Transverse colon (tissue), 4 donors: ENCODE measurements at regions not wholly inside any gene's neighbourhood (a gene's known extent, or its start where the extent isn't known, plus 50 kb on each side); places are given as distances from the start of the nearest gene placed in this dataset.
"Not testable (repeated sequence)": the region's sequence is repeated elsewhere in the genome, so short reads cannot be mapped to it uniquely, and the experiment has no call there.

Experiments used
- DNase-seq: peaks from one replicate; pipeline ENCODE4 v3.0.0-alpha.2; 2019
- H3K27ac ChIP-seq, 4 donors: fragments of 200-600 bp; sonication (generic); 2 replicates each; pipeline ENCODE4 v1.5.1; 2016 to 2018; ENCODE audit warnings: inconsistent platforms in 4 of 4
- H3K27me3 ChIP-seq: fragments of 200-600 bp; sonication (generic); 2 replicates; pipeline ENCODE4 v1.5.1; 2017; ENCODE audit warnings: inconsistent platforms
- H3K36me3 ChIP-seq, 4 donors: fragments of 200-600 bp; sonication (generic); 2 replicates each; pipeline ENCODE4 v1.5.1; 2017 to 2019; ENCODE audit warnings: inconsistent platforms in 4 of 4
- H3K4me1 ChIP-seq, 4 donors: fragments of 200-600 bp; sonication (generic); 2 replicates each; pipeline ENCODE4 v1.5.1; 2017 to 2020; ENCODE audit warnings: inconsistent platforms in 4 of 4
- H3K4me3 ChIP-seq, 4 donors: fragments of 200-600 bp; sonication (generic); 1 replicate in 1 of 4; 2 replicates in 3 of 4; pipeline versions ENCODE4 v1.5.1 to v1.6.1; 2017 to 2019; ENCODE audit warnings: inconsistent platforms in 4 of 4
- H3K9me3 ChIP-seq, 2 donors: fragments of 200-600 bp; sonication (generic); 2 replicates each; pipeline ENCODE4 v1.5.1; 2017 to 2019; ENCODE audit warnings: inconsistent platforms in 2 of 2
- WGBS, 2 donors: methylation state at CpG; one replicate each; pipeline ENCODE4 v1.1.5; 2018; ENCODE audit warnings: low coverage in 1 of 2; 5-methylcytosine and 5-hydroxymethylcytosine counted together
- in situ Hi-C, 4 donors: fragments of 200-750 bp; cut with MboI; loops; one replicate each; pipeline versions ENCODE4 v1.15.0 to v1.15.1; 2017; ENCODE audit warnings: low sequenced_read_pairs in 3 of 4, low pct_ligation_motif_present in 1 of 4, low pct_unique_long_range_greater_than_20kb in 1 of 4
- intact Hi-C: fragments of 100-400 bp; cut with DNase I; formaldehyde crosslinking; loops from one replicate; pipeline ENCODE4 v1.15.1; 2023; ENCODE audit warnings: low total_unique reads
- small RNA-seq, 4 donors: library from RNA; depleted of rRNA; stranded (forward); fragments of <200 nt; gene quantifications; one replicate each; pipeline ENCODE3, GENCODE V24; 2016

DNA sequence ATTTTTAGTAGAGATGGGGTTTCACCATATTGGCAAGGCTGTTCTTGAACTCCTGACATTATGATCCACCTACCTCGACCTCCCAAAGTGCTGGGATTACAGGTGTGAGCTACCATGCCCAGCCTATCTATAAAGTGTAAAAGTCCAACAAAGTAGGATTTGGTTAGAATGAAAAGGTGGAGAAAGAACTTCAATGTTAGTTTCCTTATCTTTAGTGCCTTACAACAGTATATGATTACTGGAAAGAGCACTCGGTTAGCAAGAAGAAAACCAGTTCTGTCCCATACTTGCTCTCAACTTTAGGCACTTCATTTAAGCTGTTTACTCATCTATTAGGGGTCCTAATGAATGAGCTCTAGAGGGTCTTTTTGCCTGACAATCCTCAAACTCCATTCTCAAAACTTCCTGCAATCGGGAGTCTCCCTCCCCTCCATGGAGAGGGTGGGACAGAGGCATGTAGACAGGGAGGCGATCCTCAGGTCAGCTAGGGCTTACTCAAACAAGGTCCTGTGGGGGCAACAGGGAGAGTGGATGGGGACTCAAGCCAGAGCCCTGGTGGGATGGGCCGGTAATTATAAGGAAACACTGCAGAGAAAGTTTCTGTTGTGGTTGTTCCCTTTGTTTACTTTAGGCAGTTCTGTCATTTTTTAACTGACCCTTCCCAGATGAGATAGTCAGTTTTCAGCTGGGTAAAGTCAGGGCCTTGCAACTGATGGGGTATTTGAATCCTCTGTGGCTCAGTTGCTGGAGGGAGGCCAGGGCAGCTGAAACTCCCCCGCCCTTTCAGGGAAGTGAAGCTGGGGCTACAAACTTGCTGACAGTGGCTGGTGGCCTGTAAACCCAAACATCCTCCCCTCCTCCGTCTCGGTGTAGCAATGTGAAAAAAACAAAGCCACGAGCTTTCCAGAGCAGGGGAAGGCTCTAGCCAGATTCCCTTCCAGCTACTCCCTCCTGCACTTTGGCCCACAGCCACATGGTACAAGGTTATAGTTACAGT is 64.4 kb upstream of the NOTCH2NLA start:
- DNase-seq, in situ Hi-C loops, H3K4me1 ChIP-seq, H3K36me3 ChIP-seq, intact Hi-C loops, H3K27me3 ChIP-seq, H3K9me3 ChIP-seq, H3K4me3 ChIP-seq, H3K27ac ChIP-seq: not testable (repeated sequence)
- WGBS, 2 donors: no CpG with 5 or more reads among the region's 9 CpGs

DNA sequence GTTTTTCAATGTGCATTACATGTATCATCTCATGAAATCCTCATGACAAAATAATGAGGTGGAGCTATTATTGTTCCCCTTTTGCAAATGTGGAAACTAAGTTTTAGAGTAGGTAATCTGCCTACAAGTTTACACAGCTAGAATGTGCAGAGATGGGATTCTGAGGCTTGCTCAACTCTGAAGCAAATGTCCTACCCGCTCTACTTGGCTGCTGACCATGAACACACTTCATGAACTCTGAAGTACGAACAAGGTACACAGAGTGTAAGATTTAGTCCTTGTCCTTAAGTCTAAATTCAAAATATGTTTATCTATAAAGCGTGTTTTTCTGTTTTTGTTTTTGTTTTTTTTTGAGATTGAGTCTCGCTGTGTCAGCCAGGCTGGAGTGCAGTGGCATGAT is 63.6 kb upstream of the NOTCH2NLA start:
- H3K36me3 ChIP-seq, H3K9me3 ChIP-seq, intact Hi-C loops, H3K27me3 ChIP-seq, in situ Hi-C loops, H3K4me3 ChIP-seq, H3K4me1 ChIP-seq, H3K27ac ChIP-seq, DNase-seq: not testable (repeated sequence)
- no CpG with 5 or more reads among the region's 4 CpGs for WGBS, 2 donors

DNA sequence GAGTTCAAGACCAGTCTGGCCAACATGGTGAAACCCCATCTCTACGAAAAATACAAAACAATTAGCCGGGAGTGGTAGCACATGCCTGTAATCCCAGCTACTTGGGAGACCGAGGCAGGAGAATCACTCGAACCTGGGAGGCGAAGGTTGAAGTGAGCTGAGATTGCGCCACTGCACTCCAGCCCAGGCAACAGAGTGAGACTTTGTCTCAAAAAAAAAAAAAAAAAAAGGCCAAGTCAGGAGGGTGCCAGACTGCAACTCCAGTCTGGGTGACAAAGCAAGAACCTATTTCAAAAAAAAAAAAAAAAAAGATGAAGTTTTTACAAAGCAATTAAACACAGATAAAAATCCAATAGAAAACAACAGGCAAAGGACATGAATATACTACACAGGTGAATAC is 59.1 kb upstream of the NOTCH2NLA start:
- H3K4me3 ChIP-seq, in situ Hi-C loops, H3K36me3 ChIP-seq, H3K9me3 ChIP-seq, H3K27me3 ChIP-seq, DNase-seq, intact Hi-C loops, H3K4me1 ChIP-seq, H3K27ac ChIP-seq: not testable (repeated sequence)
- no CpG with 5 or more reads among the region's 6 CpGs for WGBS, 2 donors

DNA sequence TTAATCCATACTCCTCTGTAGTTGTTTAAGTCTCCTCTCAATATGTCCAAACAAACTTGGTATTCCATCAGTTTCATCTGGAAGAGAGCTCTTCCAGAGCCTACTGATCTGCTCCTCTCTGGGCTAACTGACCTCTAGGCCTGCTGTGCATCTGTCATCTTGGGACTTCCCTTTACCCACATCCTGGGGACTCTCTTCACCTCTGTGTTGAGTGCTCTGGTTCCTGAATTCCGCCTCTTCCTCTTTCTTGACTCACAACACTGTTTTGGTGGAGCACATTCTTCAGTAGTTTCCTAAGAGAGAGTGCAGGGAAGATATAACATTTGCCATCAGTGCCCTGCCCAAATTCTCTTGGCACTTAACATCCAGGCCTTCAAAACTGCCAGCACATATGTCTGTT is 55.9 kb upstream of the NOTCH2NLA start:
- no CpG with 5 or more reads among the region's 1 CpG for WGBS, 2 donors
- intact Hi-C loops, in situ Hi-C loops, H3K27ac ChIP-seq, H3K27me3 ChIP-seq, H3K36me3 ChIP-seq, DNase-seq, H3K4me1 ChIP-seq, H3K4me3 ChIP-seq, H3K9me3 ChIP-seq: not testable (repeated sequence)

DNA sequence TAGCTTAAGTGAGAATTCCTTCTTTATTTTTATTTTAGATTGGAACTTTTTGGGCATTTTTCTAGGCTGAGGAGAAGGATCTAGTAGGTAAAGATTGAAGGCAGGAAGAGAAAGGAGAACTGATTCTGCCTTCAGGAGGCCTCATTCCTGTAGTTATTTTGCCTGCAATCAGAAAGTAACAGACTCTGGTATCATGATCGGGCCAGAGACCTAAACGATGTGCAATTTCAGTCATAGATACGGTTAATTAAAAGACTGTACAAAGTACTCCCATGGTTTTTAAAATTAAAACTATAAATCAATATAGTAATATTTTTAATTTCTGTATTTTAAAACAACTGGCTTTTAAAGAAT is 54.7 kb upstream of the NOTCH2NLA start:
- in situ Hi-C loops, intact Hi-C loops, DNase-seq, H3K27ac ChIP-seq, H3K4me3 ChIP-seq, H3K9me3 ChIP-seq, H3K36me3 ChIP-seq, H3K27me3 ChIP-seq, H3K4me1 ChIP-seq: not testable (repeated sequence)
- WGBS, 2 donors: no CpG with 5 or more reads among the region's 3 CpGs

DNA sequence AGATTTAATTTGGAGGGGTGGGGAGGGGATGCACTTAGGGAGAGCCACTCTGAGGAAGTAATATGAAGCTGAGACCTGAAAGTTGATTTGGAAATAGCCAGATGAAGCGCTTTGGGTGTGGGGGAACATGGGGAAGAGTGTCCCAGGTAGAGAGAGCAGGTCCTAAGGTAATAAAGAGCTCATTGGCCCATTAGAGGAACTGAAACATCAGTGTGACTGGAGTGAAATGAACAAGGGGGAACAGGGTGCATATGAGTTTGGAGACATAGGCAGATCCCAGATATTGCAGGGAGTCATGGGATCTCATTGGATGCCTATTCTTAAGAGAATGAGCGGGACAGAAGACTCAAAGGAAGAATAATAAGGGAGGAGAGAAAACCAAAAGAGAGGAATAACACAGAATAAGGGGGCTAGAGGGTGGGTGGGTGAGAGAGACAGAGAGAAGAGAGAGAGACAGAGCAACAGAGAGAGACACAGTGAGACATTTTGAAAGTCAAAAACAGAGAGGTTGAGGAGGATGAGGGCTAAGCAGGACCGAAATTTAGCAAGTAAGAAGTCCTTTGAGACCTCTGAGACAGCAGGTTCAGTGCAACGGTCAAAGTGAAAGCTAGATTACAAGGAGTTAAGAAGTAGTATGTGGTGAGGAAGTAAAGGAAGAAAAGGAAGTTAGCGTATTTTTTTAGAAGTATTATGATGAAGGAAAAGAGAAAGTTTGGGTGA is 54.1 kb upstream of the NOTCH2NLA start:
- H3K27ac ChIP-seq, in situ Hi-C loops: not testable (repeated sequence)

DNA sequence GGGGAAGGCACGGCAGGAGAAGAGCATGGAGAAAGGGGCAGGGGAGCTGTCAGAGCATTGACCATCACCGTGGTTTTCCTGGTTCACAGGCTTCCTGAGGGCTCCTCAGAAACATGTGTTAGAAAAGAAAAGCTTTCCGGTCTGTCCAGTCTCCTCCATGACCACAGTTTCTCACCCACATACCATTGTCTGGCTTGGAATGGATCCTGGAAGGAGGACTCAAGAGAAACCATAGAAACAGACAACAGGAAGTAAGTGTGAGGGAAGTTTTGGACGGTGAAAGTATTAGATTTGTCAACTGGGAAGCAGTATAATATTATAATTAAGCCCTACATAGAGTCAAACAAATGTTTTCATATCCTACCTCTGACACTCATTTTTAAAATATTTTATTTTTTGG is 52.7 kb upstream of the NOTCH2NLA start:
- H3K4me3 ChIP-seq, intact Hi-C loops, H3K27ac ChIP-seq, H3K27me3 ChIP-seq, H3K36me3 ChIP-seq, H3K9me3 ChIP-seq, DNase-seq, in situ Hi-C loops, H3K4me1 ChIP-seq: not testable (repeated sequence)
- no CpG with 5 or more reads among the region's 4 CpGs for WGBS, 2 donors

More for the DNA sequence above, 54.1 kb upstream of the NOTCH2NLA start:
- WGBS, 2 donors: no CpG with 5 or more reads among the region's 5 CpGs
- H3K36me3 ChIP-seq, H3K9me3 ChIP-seq, intact Hi-C loops, H3K4me1 ChIP-seq, DNase-seq, H3K27me3 ChIP-seq, H3K4me3 ChIP-seq: not testable (repeated sequence)

DNA sequence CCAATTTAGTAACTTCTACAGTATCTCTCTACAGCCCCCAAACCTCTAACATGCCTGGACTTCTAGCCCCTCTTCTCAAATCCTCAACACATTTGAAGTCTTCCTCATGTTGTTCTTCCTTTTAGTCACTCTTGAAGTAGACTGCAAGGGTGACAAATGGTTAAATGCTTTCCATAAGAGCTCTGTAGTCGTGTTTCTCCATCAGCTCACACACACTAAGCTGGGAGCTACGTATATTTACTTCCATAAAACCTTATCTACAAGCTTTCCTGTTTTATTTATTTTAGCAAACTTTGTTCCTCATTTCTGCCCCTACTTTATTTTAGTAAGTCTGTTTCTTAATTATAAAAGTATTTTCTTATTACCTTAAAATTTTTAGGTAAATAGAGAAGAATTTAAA is 49.9 kb upstream of the NOTCH2NLA start:
- H3K4me3 ChIP-seq, intact Hi-C loops, H3K36me3 ChIP-seq, H3K27ac ChIP-seq, H3K27me3 ChIP-seq, DNase-seq, H3K9me3 ChIP-seq, H3K4me1 ChIP-seq, in situ Hi-C loops: not testable (repeated sequence)
- WGBS, 2 donors: no CpG with 5 or more reads among the region's 2 CpGs

Small RNAs in the stretch of these regions (small RNA-seq; reads per million reads assigned to genes)
- gene RF00003: 0 to 0.98 (median 0.29) reads per million in 4 donors
- 0 reads per million in 4 donors for gene RF00619
- 0 reads per million in 4 donors for gene RNA5SP536
- 0 reads per million in 4 donors for gene RNU6-1071P
